Lung (tissue), 11 donors: ENCODE measurements at regions not wholly inside any gene's neighbourhood (a gene's known extent, or its start where the extent isn't known, plus 50 kb on each side); places are given as distances from the start of the nearest gene placed in this dataset.

Experiments
- ATAC-seq: fragments of 200-7000 bp; cut with Tn5 transposase; one replicate; pipeline ENCODE4 v1.9.1; 2020; ENCODE audit warnings: moderate number of reproducible peaks; ENCODE audit not compliant: insufficient read depth, low FRiP score
- DNase-seq, 3 donors: peaks; one replicate each; pipeline ENCODE4 v3.0.0-alpha.2; 2013 to 2017
- H3K27ac ChIP-seq, 2 donors: one replicate each; pipeline ENCODE4 v1.5.1; 2013; ENCODE audit warnings: mild to moderate bottlenecking in 2 of 2, moderate library complexity in 2 of 2, control low read depth in 1 of 2, inconsistent platforms in 1 of 2, low read depth in 1 of 2, low read length in 1 of 2
- H3K27me3 ChIP-seq, 3 donors: one replicate each; pipeline ENCODE4 v1.5.1; 2013; ENCODE audit warnings: low read length in 2 of 3; ENCODE audit not compliant: control insufficient read depth in 3 of 3, insufficient read depth in 3 of 3
- H3K36me3 ChIP-seq, 4 donors: one replicate each; pipeline ENCODE4 v1.5.1; 2013; ENCODE audit warnings: low read length in 4 of 4, mild to moderate bottlenecking in 1 of 4, moderate library complexity in 1 of 4; ENCODE audit not compliant: control insufficient read depth in 4 of 4, insufficient read depth in 4 of 4
- H3K4me1 ChIP-seq, 5 donors: one replicate each; pipeline ENCODE4 v1.5.1; 2013; ENCODE audit warnings: low read length in 5 of 5, mild to moderate bottlenecking in 2 of 5, moderate library complexity in 1 of 5; ENCODE audit not compliant: control insufficient read depth in 5 of 5, insufficient read depth in 5 of 5
- H3K4me3 ChIP-seq: one replicate; pipeline ENCODE4 v1.5.1; 2013; ENCODE audit warnings: mild to moderate bottlenecking, control low read depth, moderate library complexity
- H3K9ac ChIP-seq, 2 donors: one replicate each; pipeline ENCODE4 v1.5.1; 2013; ENCODE audit warnings: low read length in 2 of 2, control low read depth in 1 of 2; ENCODE audit not compliant: insufficient read depth in 1 of 2
- H3K9me3 ChIP-seq, 4 donors: one replicate each; pipeline ENCODE4 v1.5.1; 2013; ENCODE audit warnings: low read length in 3 of 4, mild to moderate bottlenecking in 1 of 4, moderate library complexity in 1 of 4; ENCODE audit not compliant: control insufficient read depth in 4 of 4, insufficient read depth in 3 of 4
- WGBS, 2 donors: extraction: QIAGEN DNeasy Blood & Tissue Kit; methylation state at CpG; one replicate each; pipeline ENCODE4 v1.1.7; 2013; 5-methylcytosine and 5-hydroxymethylcytosine counted together
- TF ChIP-seq, protein P1 (sequence below): IDR thresholded peaks from 2 replicates; pipeline ENCODE4 v1.5.1; 2012; ENCODE audit warnings: mild to moderate bottlenecking; ENCODE audit errors: control extremely low read depth, extremely low read depth
- donor health status: control.
- donor health status: control.
- donor health status: Bipolar disorder and iron deficiency.
- donor health status: healthy.
- donor health status: DM: yes; HTN: yes; CAD: no.

DNA sequence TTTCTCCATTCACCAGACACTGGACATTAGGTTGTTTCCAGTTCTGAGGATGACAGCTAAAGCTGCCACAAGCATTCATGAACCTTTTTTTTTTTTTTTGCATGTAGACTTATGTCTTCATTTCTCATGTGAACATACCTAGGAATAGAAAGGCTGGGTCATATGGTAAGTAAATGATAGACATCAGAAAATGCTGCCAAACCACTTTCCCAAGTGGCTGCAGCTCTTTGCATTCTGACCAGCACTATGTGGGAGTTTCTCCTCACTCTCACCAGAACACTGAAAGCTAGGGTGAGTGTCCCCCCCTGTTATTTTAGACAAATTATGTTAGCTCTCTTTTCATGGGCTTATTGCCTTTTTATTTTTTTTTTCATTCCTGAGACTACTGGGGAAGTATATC lies 197.5 kb downstream of the OTOR start:
- no peaks in the 10 kb centered on the region for H3K4me1 ChIP-seq
- DNase-seq (peak in 2 of 3 donors; percentile 2 to 38), ATAC-seq (no peak)
- H3K9ac ChIP-seq: no peak overlapping the region
- H3K36me3 ChIP-seq: no peaks in the 10 kb centered on the region
- no peak overlapping the region for H3K4me3 ChIP-seq
- H3K9me3 ChIP-seq: peaks cover 0 to 3% (median 1%) of the 10 kb centered on the region in 4 donors
- H3K27ac ChIP-seq: no peak overlapping the region
- TF ChIP-seq, protein P1, sequence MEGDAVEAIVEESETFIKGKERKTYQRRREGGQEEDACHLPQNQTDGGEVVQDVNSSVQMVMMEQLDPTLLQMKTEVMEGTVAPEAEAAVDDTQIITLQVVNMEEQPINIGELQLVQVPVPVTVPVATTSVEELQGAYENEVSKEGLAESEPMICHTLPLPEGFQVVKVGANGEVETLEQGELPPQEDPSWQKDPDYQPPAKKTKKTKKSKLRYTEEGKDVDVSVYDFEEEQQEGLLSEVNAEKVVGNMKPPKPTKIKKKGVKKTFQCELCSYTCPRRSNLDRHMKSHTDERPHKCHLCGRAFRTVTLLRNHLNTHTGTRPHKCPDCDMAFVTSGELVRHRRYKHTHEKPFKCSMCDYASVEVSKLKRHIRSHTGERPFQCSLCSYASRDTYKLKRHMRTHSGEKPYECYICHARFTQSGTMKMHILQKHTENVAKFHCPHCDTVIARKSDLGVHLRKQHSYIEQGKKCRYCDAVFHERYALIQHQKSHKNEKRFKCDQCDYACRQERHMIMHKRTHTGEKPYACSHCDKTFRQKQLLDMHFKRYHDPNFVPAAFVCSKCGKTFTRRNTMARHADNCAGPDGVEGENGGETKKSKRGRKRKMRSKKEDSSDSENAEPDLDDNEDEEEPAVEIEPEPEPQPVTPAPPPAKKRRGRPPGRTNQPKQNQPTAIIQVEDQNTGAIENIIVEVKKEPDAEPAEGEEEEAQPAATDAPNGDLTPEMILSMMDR: no peak
- no peaks in the 10 kb centered on the region for H3K27me3 ChIP-seq

DNA sequence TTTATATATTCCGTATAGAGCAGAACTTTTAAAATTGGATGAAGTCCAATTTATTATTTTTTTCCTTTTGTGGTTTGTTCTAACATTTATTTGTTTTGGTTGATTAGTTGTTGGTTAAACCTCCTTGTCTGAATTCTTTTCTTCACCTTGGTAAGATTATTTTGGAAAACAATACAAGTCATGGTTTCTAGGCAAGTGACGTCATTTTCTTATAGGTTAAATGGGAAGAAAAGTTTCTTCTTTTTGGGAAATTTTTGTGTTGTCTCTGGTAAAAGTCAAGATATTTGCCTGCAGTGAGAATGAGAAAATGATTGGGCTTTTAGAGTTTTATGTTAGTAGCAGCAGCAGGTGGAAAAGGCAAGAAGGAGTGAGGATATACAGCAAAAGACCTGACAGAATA lies 197.9 kb downstream of the OTOR start:
- WGBS, 2 donors: 79 to 85% methylated on average over 2 of the region's 2 CpGs
- TF ChIP-seq, protein P1: no peak
- H3K9ac ChIP-seq: no peak overlapping the region
- ATAC-seq (no peak), DNase-seq (no peak)
- no peak overlapping the region for H3K27ac ChIP-seq
- no peaks in the 10 kb centered on the region for H3K36me3 ChIP-seq
- H3K4me3 ChIP-seq: no peak overlapping the region
- H3K9me3 ChIP-seq: peaks cover 0 to 6% (median 1%) of the 10 kb centered on the region in 4 donors
- no peaks in the 10 kb centered on the region for H3K4me1 ChIP-seq
- no peaks in the 10 kb centered on the region for H3K27me3 ChIP-seq

GRCh38 chr20:16947479-16947878 lies 199.3 kb downstream of the OTOR start:
- Histone ChIP-seq H3K9me3 (peaks cover 0 to 8% (median 1%) of the 10 kb centered on the region in 4 donors), H3K4me1 (no peaks in the 10 kb centered on the region), H3K4me3 (no peak overlapping the region), H3K27ac (no peak overlapping the region), H3K9ac (no peak overlapping the region), H3K27me3 (no peaks in the 10 kb centered on the region), H3K36me3 (no peaks in the 10 kb centered on the region)
- DNase-seq (no peak), ATAC-seq (no peak)
- 43 to 61% methylated on average over 2 of the region's 2 CpGs for WGBS, 2 donors
- TF ChIP-seq, protein P1: no peak

- Histone ChIP-seq H3K27ac (no peak overlapping the region), H3K4me1 (no peaks in the 10 kb centered on the region), H3K9ac (no peak overlapping the region), H3K4me3 (no peak overlapping the region), H3K27me3 (no peaks in the 10 kb centered on the region), H3K9me3 (peaks cover 0 to 5% (median 1%) of the 10 kb centered on the region in 4 donors), H3K36me3 (no peaks in the 10 kb centered on the region)
- TF ChIP-seq, protein P1: no peak
- no peak for DNase-seq
- 78 to 83% methylated on average over 2 of the region's 2 CpGs for whole genome bisulfite sequencing, 2 donors
- no peak for ATAC-seq
These were observed 203.7 kb downstream of the OTOR start for GRCh38 chr20:16951876-16952275.
